LoVo (cell line): ENCODE measurements at regions not wholly inside any gene's neighbourhood (a gene's known extent, or its start where the extent isn't known, plus 50 kb on each side); places are given as distances from the start of the nearest gene placed in this dataset.

Source experiments
- DNase-seq: peaks from one replicate; pipeline ENCODE4 v3.0.0-alpha.2; 2016; ENCODE audit warnings: low spot score

DNA sequence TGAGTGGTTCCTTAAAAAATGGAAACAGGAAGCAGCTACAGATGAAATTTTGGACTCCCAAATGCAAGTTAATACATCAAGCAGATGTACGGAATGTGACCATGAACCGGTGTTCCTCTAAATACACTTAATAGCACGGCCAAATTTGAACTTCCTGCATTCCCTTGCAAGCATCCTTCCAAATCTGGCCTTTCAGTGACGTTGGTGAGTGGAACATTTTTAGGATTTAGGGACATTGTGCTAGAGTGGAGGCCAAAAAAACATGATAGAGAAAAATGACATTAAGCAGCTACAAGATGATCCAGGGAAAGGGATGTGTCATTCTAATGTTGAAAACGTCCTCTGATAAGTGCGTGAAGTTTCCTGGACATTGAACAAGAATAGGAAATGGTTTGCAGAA, 62.1 kb downstream of the CTAGE1 start:
- DNase-seq: no peak

DNA sequence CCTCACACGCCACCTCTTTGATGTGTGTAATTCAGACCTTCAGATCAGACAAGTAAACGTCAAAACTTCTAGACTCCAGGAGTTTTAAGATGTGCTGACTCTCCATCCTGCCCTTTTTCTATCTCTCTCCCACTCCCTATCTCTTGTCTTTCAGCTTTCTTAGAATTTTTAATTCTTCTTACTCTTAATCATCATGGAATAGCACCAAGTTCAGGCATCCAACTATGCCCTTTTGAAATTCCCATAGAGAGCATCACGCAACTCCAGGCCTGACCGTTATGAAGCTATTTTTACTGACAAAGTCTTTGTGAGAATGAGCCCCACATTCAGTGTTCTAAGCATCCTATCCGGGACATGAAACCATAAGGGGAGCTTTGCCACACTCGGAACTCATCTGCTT, 62.6 kb downstream of the CTAGE1 start:
- no peak for DNase-seq

DNA sequence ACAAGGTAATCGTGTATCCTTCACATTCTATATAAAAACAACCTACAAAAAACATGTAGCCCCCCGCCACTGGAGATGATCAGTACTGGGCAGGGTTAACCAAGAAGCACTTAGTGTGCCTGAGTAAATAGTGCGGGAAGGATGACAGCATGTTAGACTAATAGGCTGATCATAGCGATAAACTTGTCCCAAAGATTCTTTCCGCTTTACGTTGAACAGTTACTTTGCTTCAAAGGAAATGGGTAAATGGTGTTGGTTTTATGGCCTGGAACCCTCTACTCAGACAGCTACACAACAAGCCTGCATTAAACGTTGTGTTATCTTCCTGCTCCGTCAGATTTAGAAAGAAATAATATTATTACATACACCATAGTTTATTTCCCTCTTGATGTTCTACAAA, 67.7 kb downstream of the CTAGE1 start:
- DNase-seq: no peak

DNA sequence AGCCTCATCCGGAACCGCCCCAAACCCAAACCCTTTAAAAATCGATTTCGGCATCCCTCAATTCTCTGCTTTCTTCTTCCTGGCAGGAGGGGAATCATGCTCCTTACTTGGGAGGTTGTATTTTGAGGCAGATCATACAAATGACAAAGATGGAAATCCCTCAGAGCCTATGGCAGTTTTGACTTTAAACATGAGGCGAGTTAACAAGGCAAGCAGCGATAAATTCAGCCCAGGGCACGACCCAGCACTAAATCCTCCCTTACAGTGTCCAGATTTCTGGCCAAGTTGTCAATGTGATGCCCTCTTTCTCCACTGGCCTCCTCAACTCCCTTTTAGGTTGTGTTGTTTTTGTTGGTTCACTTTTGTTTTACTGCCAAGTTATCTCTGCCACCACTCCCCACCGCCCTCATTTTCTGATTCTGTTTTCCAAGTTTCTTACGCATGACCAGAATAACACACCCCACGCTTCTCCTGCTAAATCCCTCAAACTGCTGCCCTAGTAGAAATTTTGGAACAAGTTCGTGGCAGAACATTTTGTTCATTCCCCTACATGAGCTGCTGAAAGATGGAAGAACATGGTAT, 68.3 kb downstream of the CTAGE1 start:
- DNase-seq: no peak

DNA sequence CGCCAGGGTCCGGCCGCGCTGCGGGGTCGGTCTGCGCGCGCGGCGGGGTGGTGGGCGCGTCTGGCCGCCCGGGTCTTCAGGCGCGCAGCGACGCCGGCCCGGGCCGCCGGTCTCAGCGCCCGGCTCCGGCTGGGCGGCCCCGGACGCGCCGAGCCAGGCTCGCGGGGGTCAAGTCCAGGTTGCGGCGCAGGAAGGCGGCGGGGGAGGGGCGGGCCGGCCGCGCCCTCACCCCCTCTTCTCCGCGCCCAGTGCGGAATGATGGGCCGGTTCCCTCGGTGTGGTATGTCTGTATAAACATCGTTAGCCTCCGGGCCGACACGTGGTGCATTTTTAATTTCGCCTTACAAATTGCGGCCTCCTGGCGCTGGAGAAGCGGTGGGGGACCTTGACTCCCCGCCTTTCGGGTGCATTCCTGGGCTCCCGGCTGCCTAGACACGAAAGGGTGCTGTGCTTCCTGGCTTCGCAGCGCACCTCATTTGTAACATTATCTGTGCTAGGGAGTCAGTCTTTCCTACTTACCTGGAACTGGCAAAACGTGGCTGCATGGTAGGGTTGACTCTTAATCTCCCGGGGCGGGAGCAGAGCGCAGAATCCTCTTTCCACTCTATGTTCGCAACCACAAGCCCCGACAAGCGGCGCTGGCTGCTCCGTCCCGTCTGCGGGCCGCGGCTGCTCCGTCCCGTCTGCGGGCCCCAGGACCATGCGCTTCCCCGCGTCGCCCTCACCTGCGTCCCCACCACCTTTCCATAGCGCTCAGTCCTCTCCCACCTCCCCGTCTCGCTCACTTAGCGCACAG, 69.0 kb downstream of the CTAGE1 start:
- peak; percentile 65 for DNase-seq

DNA sequence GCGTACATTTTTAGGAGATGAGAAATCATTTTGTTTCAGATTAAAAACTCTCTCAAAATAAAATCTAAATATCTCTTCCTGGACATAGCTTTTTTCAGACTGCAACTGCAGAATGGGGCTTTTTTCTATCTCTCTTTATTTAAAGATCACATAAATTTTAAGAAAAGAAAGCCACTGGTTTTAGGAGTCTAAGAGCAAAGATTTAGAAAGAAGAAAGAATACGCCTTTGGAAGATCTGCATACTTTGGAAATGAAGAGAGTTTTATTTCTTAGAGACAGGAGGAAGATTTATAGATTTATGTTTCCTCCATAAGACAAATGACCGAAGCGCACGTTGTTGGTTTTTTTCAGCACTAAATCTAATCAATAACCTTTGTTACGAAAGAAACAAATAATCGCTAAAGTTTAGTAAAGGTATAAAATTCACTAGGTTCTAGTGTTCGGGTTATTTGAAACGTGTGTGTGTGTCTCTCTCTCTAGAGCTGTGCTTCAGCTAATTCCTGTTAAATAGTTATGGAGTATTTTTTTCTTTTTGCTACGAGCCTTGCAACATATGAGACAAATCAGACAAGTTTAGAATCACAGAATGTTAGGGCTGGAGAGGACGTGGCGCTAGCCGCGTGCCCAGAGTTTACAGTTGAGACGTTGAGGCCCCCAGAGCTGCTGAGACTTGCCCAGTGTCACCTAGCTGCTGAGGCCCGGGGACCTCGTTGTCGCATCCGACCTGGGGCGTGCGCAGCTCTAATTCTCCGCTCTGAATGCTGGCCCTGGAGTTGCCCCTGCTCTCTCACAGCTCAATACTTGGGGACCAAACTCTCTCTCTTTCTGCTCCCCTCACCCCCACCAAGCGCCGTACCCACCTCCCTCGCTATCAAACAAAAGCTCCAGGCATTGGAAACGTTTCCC, 69.9 kb downstream of the CTAGE1 start:
- peak; percentile 28 for DNase-seq

DNA sequence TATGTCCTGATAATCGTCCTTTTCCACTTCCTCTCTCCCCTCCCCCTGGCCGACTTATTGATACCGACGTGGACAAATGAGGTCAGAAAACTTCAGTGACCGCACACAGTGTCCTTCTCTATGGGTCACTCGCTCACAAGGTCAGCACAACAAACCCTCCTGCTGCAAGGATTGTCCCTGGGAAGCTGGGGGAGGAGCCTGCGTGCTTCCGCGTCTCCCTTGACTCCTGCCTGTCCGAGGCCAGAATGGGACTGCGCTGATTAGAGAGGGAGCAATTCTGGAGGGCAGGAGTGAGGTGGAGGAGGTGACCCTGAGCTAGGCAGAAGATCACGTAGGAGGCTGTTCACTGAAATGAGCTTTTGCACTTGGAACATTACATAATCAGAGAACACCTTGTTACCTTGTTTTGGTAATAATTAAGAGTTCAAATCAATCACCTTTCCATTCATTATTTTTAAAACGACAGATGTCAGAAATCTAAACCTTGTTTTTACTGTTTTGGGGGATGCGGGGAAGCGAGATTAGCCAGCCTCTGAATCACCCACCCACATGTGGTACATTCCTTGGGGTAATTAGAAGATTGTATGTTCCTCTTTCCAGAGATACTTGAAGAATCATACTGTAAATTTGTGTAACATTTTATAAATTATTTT, 70.6 kb downstream of the CTAGE1 start:
- peak; percentile 50 for DNase-seq

DNA sequence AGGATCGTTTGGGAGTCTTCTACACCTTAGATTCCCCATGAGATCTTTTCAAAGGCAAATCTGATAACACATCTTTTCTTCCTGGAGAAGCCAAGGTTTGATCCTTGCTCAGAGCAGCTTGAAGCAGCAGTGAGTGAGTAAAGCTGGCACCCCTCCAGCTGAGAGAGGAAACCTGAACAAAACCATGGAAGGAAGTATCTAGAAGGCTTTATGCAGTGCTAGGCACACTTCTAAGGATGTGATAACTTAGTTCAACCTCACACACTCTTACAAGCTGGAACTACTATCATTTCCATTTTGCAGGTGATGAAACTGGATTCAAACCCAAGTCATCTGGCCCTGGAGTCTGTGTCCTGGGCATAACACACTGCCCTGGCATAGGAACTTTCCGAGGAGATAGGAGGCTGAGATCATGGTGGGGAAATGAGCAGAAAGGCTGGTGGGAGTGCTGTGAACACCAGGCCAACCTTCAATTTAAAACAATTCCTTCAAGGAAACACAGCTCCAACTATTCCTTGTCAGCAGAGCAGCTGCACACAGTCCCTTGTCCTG, 71.2 kb downstream of the CTAGE1 start:
- DNase-seq: peak; percentile 57

DNA sequence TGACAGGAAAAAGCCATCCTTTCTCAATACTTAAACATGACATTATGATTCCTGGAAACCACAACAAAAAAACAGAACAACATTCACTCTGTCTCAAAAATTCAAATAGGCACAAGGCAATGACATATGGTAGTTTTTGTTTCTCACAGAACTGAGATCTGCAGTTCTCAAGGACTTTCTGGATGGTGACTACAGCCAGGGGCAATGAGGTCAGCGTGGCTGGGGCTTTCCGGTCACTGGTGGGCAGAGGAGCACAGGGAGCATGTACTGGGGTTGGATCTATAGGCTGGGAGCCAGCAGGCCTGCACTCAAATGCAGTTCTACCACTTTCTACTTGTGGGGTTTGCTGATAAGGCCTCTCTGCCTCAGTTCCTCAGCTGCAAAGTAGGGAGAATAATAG, 72.0 kb downstream of the CTAGE1 start:
- DNase-seq: no peak

DNA sequence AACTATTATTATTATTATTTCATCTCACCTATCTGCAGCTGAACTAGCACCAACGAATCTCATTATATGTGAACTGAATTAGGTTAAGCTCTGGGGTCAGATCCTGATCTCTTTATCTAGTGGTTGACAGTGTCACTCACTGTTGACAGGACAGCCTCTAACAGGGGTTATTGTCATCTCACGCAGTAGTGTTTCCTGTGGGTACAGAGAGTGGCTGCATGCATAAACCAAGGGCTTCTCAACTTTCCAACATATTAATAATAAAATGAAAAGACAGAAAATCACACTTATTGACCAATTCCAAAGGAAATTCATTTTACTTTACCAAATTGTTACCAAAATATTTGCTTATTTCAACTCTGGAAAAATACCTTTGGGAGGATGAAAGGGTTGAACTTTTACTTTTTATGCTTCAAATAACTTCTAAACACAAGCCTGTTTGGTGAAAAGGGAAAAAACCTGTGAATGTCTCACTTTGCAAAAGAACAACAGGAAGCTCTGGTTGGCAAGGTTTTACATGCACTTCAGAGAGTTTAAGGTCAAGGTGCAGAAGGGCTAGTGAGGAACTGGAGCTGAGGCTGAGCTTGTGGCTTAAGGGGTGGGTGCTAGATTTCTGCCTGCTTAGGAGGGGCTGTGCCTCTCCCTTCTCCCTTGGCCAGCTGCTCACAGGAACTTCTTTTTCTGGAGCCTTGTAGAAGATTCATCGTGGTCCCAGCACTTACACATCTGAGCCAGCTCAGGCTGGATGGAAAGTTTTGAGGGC, 72.6 kb downstream of the CTAGE1 start:
- peak; percentile 38 for DNase-seq

DNA sequence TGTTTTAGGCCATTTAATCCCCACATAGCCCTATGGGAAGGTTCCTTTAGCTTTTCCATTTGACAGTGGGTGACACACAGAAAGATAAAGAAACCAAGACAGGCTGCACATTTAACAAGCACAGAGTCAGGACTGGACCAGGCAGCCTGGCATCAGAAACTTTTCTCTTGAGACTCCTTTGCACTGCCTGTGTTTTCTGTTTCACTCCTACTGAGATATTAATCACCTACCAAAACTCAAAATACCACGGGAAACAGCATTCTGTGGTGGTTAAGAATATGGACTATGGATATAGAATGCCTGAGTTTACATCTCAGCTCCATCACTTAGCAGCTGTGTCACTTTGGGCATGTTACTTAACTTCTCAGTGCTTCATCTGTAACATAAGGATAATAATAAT, 73.3 kb downstream of the CTAGE1 start:
- DNase-seq: no peak

DNA sequence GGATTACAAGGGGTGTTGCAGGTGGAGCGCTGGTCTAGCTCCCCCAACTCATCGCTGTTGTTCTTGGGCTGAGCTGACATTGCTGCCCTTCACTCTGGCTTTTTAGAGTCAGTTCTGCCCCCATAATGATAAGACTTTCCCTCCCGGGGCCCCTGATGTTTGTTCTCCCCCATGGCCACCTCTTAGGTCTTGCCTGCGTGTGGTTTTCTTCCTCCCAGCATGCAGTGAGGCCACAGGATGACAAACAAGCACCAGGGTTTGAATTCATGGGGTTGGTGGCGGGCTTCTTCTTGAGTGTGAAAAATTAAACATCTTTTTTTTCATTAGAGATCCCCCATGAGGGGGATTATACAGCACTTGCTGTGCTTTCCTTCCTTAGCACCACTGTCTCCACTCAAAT, 74.1 kb downstream of the CTAGE1 start:
- no peak for DNase-seq

DNA sequence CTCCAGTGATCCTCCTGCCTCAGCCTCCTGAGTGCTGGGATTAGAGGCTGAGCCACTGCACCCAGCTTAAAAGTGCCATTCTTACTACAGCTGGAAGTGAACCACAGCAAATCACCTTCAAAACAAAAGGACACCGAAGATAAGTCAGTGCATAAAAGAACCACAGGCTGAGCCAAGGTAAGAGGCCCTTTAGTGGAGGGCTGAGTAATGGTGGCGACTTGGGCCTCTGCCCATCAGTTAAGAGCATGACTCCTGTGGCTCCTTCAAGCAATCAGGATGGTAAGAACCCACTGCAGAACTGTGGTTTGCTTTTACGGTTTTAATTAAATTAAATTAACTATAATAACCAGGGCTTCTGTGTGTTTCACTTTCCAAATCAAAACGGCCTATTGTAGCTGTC, 75.1 kb downstream of the CTAGE1 start:
- DNase-seq: peak; percentile 90

DNA sequence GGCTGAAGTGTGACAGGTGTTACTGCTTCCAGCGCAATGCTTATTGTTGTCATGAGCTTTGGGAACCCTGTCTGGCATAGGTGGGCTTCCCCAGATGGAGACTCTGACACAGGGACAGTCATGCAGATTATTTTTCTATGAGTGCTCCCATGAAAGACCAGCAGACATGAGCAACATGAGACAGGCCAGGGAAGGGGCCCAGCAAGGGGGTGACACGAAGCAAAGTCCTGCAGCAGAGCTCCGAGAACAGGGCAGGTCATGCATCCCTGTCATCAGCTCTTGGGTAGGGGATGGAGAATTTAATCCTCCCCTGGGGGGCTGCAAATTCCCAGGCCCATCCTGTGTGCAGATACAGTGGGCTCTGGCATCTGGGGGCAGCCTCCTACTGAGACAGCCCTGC, 77.4 kb downstream of the CTAGE1 start:
- no peak for DNase-seq

DNA sequence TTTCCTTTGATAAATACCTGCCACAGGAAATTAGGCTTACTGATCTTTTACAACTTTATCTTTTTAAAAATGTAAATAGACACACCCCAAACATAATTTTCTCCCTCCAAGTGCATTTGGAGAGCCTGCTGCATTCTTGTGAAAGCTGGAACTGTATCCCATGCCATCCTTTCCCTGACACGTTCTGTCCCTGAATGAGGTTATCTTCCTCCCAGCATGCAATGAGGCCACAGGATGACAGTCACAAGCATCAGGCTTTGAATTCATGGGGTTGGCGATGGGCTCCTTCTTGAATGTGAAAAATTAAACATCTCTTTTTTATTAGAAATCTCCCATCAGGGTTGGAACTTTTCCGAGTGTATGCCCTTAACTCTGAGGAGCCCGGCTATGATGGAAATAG, 77.8 kb downstream of the CTAGE1 start:
- no peak for DNase-seq

DNA sequence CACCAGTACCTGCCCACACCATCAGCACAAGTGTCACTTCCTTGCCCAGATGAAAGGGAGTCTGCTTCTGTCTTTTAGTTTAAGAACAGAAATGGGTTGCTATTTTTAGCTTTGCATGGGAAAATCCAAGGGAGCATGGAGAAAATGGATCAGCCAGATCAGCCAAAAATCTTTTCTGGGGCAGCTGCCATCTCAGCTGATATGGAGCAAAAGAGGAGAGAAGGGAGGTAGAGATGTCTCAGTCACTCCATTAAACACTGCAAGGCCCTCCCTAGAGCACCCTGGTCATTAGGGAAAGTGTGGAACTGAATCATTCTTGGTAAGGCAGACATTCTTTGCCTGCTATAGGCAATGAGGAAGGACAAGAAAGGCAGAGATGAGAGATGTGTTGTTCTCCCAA, 79.9 kb downstream of the CTAGE1 start:
- no peak for DNase-seq

DNA sequence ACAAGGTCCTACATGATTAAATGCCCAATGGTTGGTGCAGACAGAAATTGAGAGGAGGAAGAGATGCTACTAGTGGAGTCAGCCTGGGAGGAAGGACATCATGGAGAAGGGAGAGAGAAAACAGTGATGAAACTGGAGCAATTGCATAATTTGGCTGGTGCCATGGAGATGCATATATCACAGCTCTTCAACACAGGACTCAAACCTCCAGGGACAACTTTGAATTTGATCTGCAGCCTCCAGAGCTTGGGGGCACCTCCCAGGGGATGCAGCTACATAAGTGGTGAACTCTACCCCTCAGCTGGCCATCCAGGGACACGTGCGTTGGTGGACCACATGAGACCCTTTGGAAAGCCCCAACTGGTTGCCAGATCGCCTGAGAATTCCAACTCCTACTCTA, 80.4 kb downstream of the CTAGE1 start:
- no peak for DNase-seq

DNA sequence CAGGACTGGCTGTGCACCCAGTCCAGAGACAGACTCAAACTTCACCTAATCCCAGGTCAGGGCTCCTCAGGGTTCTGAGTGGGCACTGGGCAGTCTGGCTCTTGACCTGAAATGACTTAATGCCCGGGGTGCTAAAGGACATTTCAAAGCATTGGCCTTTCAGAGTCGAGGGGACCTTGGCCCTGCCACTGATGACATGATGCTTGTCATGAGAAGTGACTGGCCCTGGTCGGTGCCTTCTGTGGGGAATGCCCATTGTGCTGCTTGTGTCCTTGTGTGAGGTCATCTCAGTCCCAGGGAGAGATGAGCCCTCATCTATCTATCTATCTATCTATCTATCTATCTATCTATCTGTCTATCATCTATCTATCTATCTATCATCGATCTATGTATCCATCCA, 81.3 kb downstream of the CTAGE1 start:
- DNase-seq: no peak

DNA sequence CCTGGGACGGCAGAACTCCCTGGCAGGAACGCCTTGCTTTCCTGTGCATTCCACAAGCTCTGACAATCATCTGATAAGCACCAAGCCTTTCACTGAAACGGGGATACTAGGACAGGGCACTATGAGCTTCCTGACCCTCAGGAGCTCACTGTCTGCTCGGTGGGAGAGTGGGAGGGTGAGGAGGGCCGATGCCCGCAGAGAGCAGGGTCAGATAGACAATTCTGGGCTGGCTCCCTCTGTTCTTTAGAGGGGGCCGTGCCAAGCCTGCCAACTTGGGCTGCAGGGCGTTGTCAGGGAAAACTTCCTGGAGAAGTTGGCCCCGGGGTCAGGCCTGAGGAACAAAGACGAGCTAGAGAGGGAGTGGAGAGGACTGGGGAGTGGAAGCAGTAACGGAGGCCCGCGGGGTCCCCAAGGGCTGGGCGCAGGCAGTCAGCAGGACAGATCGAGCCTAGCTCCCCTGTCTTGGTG, 82.0 kb downstream of the CTAGE1 start:
- DNase-seq: peak; percentile 41

DNA sequence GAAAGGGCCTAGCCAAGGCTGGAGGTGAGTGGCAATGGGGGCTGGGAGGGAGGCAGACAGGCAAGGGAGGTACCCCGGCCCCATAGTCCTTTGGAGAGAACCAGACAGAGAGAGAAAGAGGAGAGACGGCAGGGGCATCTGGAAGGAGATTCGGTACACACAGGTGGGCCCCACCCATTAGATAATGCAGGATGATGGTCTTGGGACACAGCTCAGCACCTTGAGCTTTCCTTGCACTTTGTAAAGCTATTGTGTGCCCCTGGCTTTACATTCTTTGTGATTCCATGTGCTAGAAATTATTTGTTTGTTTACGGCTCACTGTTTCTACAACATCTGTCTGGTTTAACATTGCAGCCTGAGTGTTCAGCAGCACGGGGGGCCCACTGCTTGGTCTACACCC, 83.1 kb downstream of the CTAGE1 start:
- DNase-seq: no peak

DNA sequence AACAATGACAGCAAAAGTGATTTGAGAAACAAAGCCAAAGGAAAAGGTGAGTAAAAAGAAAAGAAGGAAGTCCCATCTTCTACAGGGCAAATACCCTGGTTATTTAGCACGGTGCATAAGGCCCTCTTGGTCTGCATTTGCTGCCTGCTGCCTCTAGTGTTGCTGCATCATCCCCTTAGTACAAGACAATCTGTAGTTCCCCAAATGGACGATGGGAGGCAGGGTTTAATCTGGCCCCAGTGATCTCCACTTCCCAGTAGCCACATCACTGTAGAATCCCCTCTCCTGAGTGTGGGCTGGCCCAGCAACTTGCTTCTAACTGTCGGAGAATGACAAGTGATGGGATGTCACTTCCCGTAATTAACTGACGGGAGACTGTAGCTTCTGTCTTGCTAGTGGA, 85.1 kb downstream of the CTAGE1 start:
- no peak for DNase-seq
